ENCODE measurements at regions not wholly inside any gene's neighbourhood (a gene's known extent, or its start where the extent isn't known, plus 50 kb on each side); places are given as distances from the start of the nearest gene placed in this dataset.
A peak's percentile ranks its signal among the peaks of the same experiment; 100 is the strongest.

- Histone ChIP-seq H3K27me3 (ENCODE audit: control insufficient read depth, insufficient read depth, low read length) (no peaks in the 10 kb centered on the region), H3K4me3 (ENCODE audit: low read depth, low read length) (no peak overlapping the region), H3K9me3 (ENCODE audit: control insufficient read depth, insufficient read depth, low read length) (no peaks in the 10 kb centered on the region), H3K27ac (ENCODE audit: low read depth, low read length) (no peak overlapping the region)
- DNase-seq (ENCODE audit: low read depth, low spot score), result no peak
- ChIA-PET CTCF (no interaction called here), POLR2A (no interaction called here)
- TF ChIP-seq CTCF (IDR thresholded peaks at IDR 0.05; ENCODE audit: low read depth, low read length), result no peak
Observed at GRCh38 chr5:136430081-136430480, 64.7 kb upstream of the TRPC7 start.

- ChIA-PET POLR2A (no interaction called here), CTCF (no interaction called here)
- H3K27me3 ChIP-seq (ENCODE audit: control insufficient read depth, insufficient read depth, low read length), result no peaks in the 10 kb centered on the region
- DNase-seq (ENCODE audit: low read depth, low spot score), result no peak
- H3K9me3 ChIP-seq (ENCODE audit: control insufficient read depth, insufficient read depth, low read length), result no peaks in the 10 kb centered on the region
- no peak overlapping the region for H3K4me3 ChIP-seq (ENCODE audit: low read depth, low read length)
- TF ChIP-seq CTCF (IDR thresholded peaks at IDR 0.05; ENCODE audit: low read depth, low read length), result no peak
- H3K27ac ChIP-seq (ENCODE audit: low read depth, low read length), result no peak overlapping the region
Observed at GRCh38 chr5:136427426-136427825, 62.1 kb upstream of the TRPC7 start.

GRCh38 chr5:136425921-136426320 is 60.6 kb upstream of the TRPC7 start:
- Histone ChIP-seq H3K27ac (ENCODE audit: low read depth, low read length) (no peak overlapping the region), H3K27me3 (ENCODE audit: control insufficient read depth, insufficient read depth, low read length) (no peaks in the 10 kb centered on the region), H3K9me3 (ENCODE audit: control insufficient read depth, insufficient read depth, low read length) (no peaks in the 10 kb centered on the region), H3K4me3 (ENCODE audit: low read depth, low read length) (no peak overlapping the region)
- TF ChIP-seq CTCF (IDR thresholded peaks at IDR 0.05; ENCODE audit: low read depth, low read length), result no peak
- ChIA-PET POLR2A (no interaction called here), CTCF (no interaction called here)
- DNase-seq (ENCODE audit: low read depth, low spot score), result no peak

GRCh38 chr5:136424835-136425584 is 59.7 kb upstream of the TRPC7 start:
- H3K4me3 ChIP-seq (ENCODE audit: low read depth, low read length), result no peak overlapping the region
- H3K27ac ChIP-seq (ENCODE audit: low read depth, low read length), result no peak overlapping the region
- H3K9me3 ChIP-seq (ENCODE audit: control insufficient read depth, insufficient read depth, low read length), result no peaks in the 10 kb centered on the region
- ChIA-PET CTCF (interaction anchor here (1.0 kb wide), 2 partner anchors 175 to 176 kb away, joined by 4 to 7 read pairs; no protein-coding TSS in a partner anchor), POLR2A (no interaction called here)
- H3K27me3 ChIP-seq (ENCODE audit: control insufficient read depth, insufficient read depth, low read length), result no peaks in the 10 kb centered on the region
- TF ChIP-seq CTCF (IDR thresholded peaks at IDR 0.05; ENCODE audit: low read depth, low read length), result peak; percentile 68
- no peak for DNase-seq (ENCODE audit: low read depth, low spot score)

- Histone ChIP-seq H3K4me3 (ENCODE audit: low read depth, low read length) (no peak overlapping the region), H3K27me3 (ENCODE audit: control insufficient read depth, insufficient read depth, low read length) (no peaks in the 10 kb centered on the region), H3K27ac (ENCODE audit: low read depth, low read length) (no peak overlapping the region), H3K9me3 (ENCODE audit: control insufficient read depth, insufficient read depth, low read length) (no peaks in the 10 kb centered on the region)
- ChIA-PET POLR2A (no interaction called here), CTCF (interaction anchor here (0.7 kb wide), 1 partner anchor 175 kb away, joined by 3 read pairs; no protein-coding TSS in a partner anchor)
- no peak for TF ChIP-seq CTCF (IDR thresholded peaks at IDR 0.05; ENCODE audit: low read depth, low read length)
- DNase-seq (ENCODE audit: low read depth, low spot score), result no peak
Observed at GRCh38 chr5:136423944-136424606, 58.7 kb upstream of the TRPC7 start.
